RKO (cell line): ENCODE measurements at regions not wholly inside any gene's neighbourhood (a gene's known extent, or its start where the extent isn't known, plus 50 kb on each side); places are given as distances from the start of the nearest gene placed in this dataset.

Source experiments
- DNase-seq: peaks from one replicate; pipeline ENCODE4 v3.0.0-alpha.2; 2016; ENCODE audit warnings: low spot score

- peak; percentile 26 for DNase-seq
Measured at GRCh38 chr16:64540434-64540833, 581.4 kb downstream of the CDH11 start.

GRCh38 chr16:64539811-64540371, 582.0 kb downstream of the CDH11 start:
- no peak for DNase-seq

GRCh38 chr16:64534180-64534780, 587.6 kb downstream of the CDH11 start:
- no peak for DNase-seq

- DNase-seq = no peak
Measured at GRCh38 chr16:64532691-64533090, 589.2 kb downstream of the CDH11 start.

- no peak for DNase-seq
Measured at GRCh38 chr16:64532117-64532516, 589.7 kb downstream of the CDH11 start.

DNA sequence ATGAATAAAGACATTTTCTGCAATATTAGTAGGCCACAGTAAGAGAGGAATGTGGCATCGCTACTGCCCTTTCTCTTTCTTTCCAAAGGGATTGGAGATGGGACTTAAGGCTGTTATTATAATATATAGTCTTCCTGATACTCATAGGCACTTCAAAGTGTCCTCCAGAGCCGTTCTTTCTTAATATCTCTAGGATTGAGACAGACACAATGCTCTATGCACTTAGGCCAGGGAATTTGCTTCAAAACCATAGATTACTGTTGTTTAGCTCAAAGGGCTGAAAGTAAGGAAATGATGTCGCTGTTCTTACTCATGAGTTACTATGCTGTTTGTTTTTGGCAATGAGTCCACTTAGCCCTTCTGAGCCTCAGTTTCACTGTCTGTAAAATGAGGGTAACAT, 590.5 kb downstream of the CDH11 start:
- DNase-seq = no peak

- no peak for DNase-seq
Measured at GRCh38 chr16:64522548-64522947, 599.3 kb downstream of the CDH11 start.

DNA sequence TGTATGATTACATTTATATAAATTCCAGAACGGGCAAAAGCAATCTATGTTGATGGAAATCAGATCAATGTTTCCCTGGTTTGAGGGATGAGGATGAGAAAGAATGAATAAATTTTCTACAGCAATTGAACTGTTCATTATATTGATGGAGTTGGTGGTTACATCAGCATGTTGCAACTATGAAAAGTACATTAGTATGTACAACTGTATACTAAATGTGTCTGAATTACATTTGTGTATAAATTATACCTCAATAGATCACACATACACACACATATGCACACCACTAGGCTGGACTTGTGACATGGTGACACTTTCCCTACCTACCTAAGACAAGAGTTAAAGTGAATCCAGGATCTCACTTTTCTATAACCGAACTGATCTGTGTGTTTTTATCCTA, 608.0 kb downstream of the CDH11 start:
- DNase-seq = no peak

- DNase-seq = no peak
Measured at GRCh38 chr16:64507240-64508024, 614.4 kb downstream of the CDH11 start.

- DNase-seq = no peak
Measured at GRCh38 chr16:64499211-64499610, 622.7 kb downstream of the CDH11 start.

DNA sequence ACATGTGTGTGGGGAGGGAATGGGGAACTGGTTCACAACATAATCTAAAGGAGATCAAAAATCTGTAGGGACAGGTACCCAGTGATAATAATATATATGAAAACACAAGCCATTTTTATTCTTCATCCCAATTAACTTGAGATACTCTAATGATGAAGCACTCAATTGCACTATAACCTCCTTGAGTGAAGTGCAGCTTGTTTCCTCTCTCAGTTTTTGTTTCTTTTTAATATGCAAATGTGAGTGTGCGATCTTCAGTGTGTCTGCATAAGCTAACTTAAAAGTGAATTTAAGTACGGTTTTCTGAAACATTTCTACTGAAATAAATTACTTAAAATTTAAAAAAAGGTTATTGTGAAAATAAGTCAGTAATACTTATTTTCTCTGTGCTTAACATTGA, 623.5 kb downstream of the CDH11 start:
- no peak for DNase-seq

GRCh38 chr16:64493709-64494108, 628.2 kb downstream of the CDH11 start:
- no peak for DNase-seq

DNA sequence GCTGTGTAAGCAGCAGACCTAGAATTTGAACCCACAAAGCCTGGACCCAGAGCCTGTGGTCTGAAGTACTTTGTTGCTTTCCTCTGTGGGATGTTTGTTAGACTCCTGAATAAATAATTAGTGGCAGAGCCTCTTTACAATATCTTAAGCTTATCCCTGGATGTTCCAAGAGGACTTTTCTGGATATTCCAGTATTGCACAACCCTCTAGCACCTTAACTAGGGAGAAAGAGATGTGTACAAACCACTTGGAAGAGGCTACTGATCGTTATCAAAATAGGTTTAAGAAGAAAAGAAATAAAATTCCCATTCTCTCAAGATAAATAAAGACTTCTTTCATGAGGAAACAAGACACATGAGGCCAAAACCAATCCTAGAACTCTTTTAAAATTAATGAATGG, 632.4 kb downstream of the CDH11 start:
- DNase-seq = no peak

GRCh38 chr16:64486561-64486960, 635.3 kb downstream of the CDH11 start:
- DNase-seq = no peak

GRCh38 chr16:64481497-64481896, 640.4 kb downstream of the CDH11 start:
- no peak for DNase-seq

- DNase-seq = no peak
Measured at GRCh38 chr16:64478252-64478906, 643.5 kb downstream of the CDH11 start.

GRCh38 chr16:64475627-64476351, 646.1 kb downstream of the CDH11 start:
- no peak for DNase-seq

DNA sequence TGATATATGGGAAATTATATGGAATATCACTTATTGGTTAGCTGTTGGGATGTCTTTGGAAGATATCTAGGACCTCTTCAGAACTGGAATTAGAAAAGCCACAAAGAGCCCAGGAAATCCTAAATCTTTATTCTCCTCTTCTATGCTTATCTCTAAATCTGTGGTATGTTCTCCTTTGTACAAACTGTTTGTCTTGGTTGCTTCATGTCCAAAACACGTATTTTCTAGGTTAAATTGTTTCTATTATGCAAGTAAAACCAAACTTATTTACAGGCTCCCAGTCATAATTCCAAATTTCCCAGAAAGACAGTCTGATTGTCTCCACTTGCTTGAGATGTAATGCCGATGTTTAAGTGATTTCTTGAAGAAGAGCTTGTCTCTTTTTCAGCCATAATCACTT, 650.9 kb downstream of the CDH11 start:
- DNase-seq = no peak

- DNase-seq = no peak
Measured at GRCh38 chr16:64469906-64470702, 651.8 kb downstream of the CDH11 start.

- no peak for DNase-seq
Measured at GRCh38 chr16:64469351-64469750, 652.5 kb downstream of the CDH11 start.

GRCh38 chr16:64468515-64469090, 653.3 kb downstream of the CDH11 start:
- DNase-seq = no peak
